ENCODE measurements at regions not wholly inside any gene's neighbourhood (a gene's known extent, or its start where the extent isn't known, plus 50 kb on each side); places are given as distances from the start of the nearest gene placed in this dataset.
"Not testable (repeated sequence)": the region's sequence is repeated elsewhere in the genome, so short reads cannot be mapped to it uniquely, and the experiment has no call there.

GRCh38 chr2:129400826-129401225 lies 578.6 kb upstream of the RAB6C start:
- Mint-ChIP-seq H3K36me3 (no peaks in the 10 kb centered on the region), H3K4me1 (no peaks in the 10 kb centered on the region), H3K4me3 (no peak overlapping the region), H3K27ac (no peak overlapping the region), H3K9me3 (peaks cover 0 to 6% (median 0%) of the 10 kb centered on the region in 11 donors), H3K27me3 (no peaks in the 10 kb centered on the region)
- no peaks in the 10 kb centered on the region for H3K27me3 ChIP-seq (ENCODE audit: control insufficient read depth in 2 of 2, insufficient read depth in 2 of 2, low read length in 2 of 2)
- H3K9me3 ChIP-seq (ENCODE audit: control insufficient read depth in 2 of 3, low read length in 3 of 3), result no peaks in the 10 kb centered on the region
- ChIA-PET POLR2A (no interaction called here), CTCF (no interaction called here)
- H3K36me3 ChIP-seq (ENCODE audit: control insufficient read depth in 2 of 3, insufficient read depth in 3 of 3, low read length in 3 of 3), result no peaks in the 10 kb centered on the region
- DNase-seq (no peak), ATAC-seq (no peak)
- H3K27ac ChIP-seq (ENCODE audit: low read depth, low read length), result no peak overlapping the region
- H3K4me3 ChIP-seq (ENCODE audit: low read length), result no peak overlapping the region
- intact Hi-C loops (cut with micrococcal nuclease), result no loop called here
- H3K4me1 ChIP-seq (ENCODE audit: control insufficient read depth in 2 of 2, insufficient read depth in 2 of 2, low read length in 2 of 2), result no peaks in the 10 kb centered on the region

- H3K9me3 ChIP-seq (ENCODE audit: control insufficient read depth in 2 of 3, low read length in 3 of 3), result no peaks in the 10 kb centered on the region
- Mint-ChIP-seq H3K27me3 (no peaks in the 10 kb centered on the region), H3K36me3 (no peaks in the 10 kb centered on the region), H3K27ac (no peak overlapping the region), H3K4me3 (no peak overlapping the region), H3K4me1 (no peaks in the 10 kb centered on the region), H3K9me3 (peaks cover 0 to 6% (median 0%) of the 10 kb centered on the region in 11 donors)
- no peak overlapping the region for H3K4me3 ChIP-seq (ENCODE audit: low read length)
- intact Hi-C loops (cut with micrococcal nuclease), result no loop called here
- ATAC-seq (no peak), DNase-seq (no peak)
- no peaks in the 10 kb centered on the region for H3K27me3 ChIP-seq (ENCODE audit: control insufficient read depth in 2 of 2, insufficient read depth in 2 of 2, low read length in 2 of 2)
- H3K36me3 ChIP-seq (ENCODE audit: control insufficient read depth in 2 of 3, insufficient read depth in 3 of 3, low read length in 3 of 3), result no peaks in the 10 kb centered on the region
- no peak overlapping the region for H3K27ac ChIP-seq (ENCODE audit: low read depth, low read length)
- POLR2A ChIA-PET, result no interaction called here
- no peaks in the 10 kb centered on the region for H3K4me1 ChIP-seq (ENCODE audit: control insufficient read depth in 2 of 2, insufficient read depth in 2 of 2, low read length in 2 of 2)
- CTCF ChIA-PET, result no interaction called here
These were observed 577.4 kb upstream of the RAB6C start for GRCh38 chr2:129402076-129402475.

DNA sequence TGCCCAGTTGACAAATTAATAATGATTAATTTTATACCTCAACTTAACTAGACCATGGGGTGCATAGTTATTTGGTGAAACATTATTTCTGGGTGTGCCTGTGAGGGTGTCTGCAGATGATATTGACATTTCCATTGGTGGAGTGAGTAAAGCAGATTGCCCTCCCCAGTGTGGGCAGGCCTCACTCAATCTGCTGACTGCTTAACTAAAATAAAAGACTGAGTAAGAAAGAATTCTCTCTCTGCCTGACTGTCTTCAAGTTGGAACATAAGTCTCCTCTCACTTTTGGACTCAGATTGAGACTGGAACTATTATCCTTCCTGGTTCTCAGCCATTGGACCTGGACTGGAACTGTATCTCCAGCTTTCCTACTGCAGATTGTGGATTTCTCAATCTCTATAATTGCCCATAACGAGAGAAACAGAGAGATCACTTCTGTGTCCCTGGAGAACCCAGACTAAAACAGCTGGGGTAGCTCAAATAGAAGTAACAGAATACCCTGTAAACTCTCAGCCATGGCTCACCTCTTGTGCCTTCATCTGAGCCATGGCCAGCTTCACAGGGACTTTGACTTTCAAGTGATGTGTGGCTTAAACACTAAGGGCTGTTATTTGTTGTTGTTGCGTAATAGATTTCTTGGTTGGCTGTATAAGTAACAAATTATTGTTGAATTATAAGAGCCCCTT lies 575.3 kb upstream of the RAB6C start:
- intact Hi-C loops (cut with micrococcal nuclease), result no loop called here
- Mint-ChIP-seq H3K27ac (no peak overlapping the region), H3K27me3 (no peaks in the 10 kb centered on the region), H3K36me3 (no peaks in the 10 kb centered on the region), H3K4me3 (no peak overlapping the region), H3K9me3 (peaks cover 0 to 6% (median 0%) of the 10 kb centered on the region in 11 donors), H3K4me1 (no peaks in the 10 kb centered on the region)
- DNase-seq, result no peak
- H3K27ac ChIP-seq (ENCODE audit: low read depth, low read length), result no peak overlapping the region
- H3K4me1 ChIP-seq (ENCODE audit: control insufficient read depth in 2 of 2, insufficient read depth in 2 of 2, low read length in 2 of 2), result no peaks in the 10 kb centered on the region
- no peaks in the 10 kb centered on the region for H3K36me3 ChIP-seq (ENCODE audit: control insufficient read depth in 2 of 3, insufficient read depth in 3 of 3, low read length in 3 of 3)
- CTCF ChIA-PET, result no interaction called here
- POLR2A ChIA-PET, result no interaction called here
- H3K4me3 ChIP-seq (ENCODE audit: low read length), result no peak overlapping the region
- ATAC-seq, result no peak
- no peaks in the 10 kb centered on the region for H3K9me3 ChIP-seq (ENCODE audit: control insufficient read depth in 2 of 3, low read length in 3 of 3)
- no peaks in the 10 kb centered on the region for H3K27me3 ChIP-seq (ENCODE audit: control insufficient read depth in 2 of 2, insufficient read depth in 2 of 2, low read length in 2 of 2)

DNA sequence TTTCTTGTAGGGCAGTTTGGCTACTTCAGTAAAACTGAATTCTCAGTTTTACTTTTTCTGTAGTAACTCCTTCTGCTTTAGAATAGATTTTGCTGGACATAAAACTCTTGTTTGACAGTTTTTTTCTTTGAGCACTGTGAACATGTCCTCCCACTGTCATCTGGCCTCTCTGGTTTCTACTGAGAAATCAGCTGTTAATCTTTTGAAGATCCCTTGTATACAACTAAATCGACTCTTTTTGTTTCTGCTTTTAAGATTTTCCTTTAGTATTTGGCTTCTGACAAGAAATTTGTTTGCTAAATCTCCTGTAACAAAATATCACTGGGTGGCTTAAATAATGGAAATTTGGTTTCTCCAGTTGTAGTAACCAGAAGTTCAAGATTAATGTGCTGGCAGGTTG lies 570.9 kb upstream of the RAB6C start:
- no peaks in the 10 kb centered on the region for H3K27me3 Mint-ChIP-seq
- H3K36me3 Mint-ChIP-seq, result no peaks in the 10 kb centered on the region
- H3K9me3 Mint-ChIP-seq, result peaks cover 0 to 6% (median 0%) of the 10 kb centered on the region in 11 donors
- Histone ChIP-seq H3K9me3 (ENCODE audit: control insufficient read depth in 2 of 3, low read length in 3 of 3) (no peaks in the 10 kb centered on the region), H3K4me3 (ENCODE audit: low read length) (no peak overlapping the region), H3K27ac (ENCODE audit: low read depth, low read length) (no peak overlapping the region), H3K4me1 (ENCODE audit: control insufficient read depth in 2 of 2, insufficient read depth in 2 of 2, low read length in 2 of 2) (no peaks in the 10 kb centered on the region), H3K27me3 (ENCODE audit: control insufficient read depth in 2 of 2, insufficient read depth in 2 of 2, low read length in 2 of 2) (no peaks in the 10 kb centered on the region), H3K36me3 (ENCODE audit: control insufficient read depth in 2 of 3, insufficient read depth in 3 of 3, low read length in 3 of 3) (no peaks in the 10 kb centered on the region)
- intact Hi-C loops (cut with micrococcal nuclease), result no loop called here
- H3K27ac Mint-ChIP-seq, result no peak overlapping the region
- ATAC-seq, result no peak
- DNase-seq, result no peak
- H3K4me3 Mint-ChIP-seq, result no peak overlapping the region
- ChIA-PET CTCF (no interaction called here), POLR2A (no interaction called here)
- H3K4me1 Mint-ChIP-seq, result no peaks in the 10 kb centered on the region

DNA sequence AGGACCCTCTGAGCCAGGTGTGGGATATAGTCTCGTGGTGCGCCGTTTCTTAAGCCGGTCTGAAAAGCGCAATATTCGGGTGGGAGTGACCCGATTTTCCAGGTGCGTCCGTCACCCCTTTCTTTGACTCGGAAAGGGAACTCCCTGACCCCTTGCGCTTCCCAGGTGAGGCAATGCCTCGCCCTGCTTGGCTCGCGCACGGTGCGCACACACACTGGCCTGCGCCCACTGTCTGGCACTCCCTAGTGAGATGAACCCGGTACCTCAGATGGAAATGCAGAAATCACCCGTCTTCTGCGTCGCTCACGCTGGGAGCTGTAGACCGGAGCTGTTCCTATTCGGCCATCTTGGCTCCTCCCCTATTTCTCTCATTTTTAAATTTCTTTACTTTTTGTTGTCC lies 562.4 kb upstream of the RAB6C start:
- H3K4me1 Mint-ChIP-seq; H3K4me3 Mint-ChIP-seq; H3K4me1 ChIP-seq (ENCODE audit: control insufficient read depth in 2 of 2, insufficient read depth in 2 of 2, low read length in 2 of 2); DNase-seq; H3K36me3 Mint-ChIP-seq; H3K4me3 ChIP-seq (ENCODE audit: low read length); H3K9me3 ChIP-seq (ENCODE audit: control insufficient read depth in 2 of 3, low read length in 3 of 3); H3K27me3 Mint-ChIP-seq; CTCF ChIA-PET; intact Hi-C loops (cut with micrococcal nuclease); H3K27ac Mint-ChIP-seq; ATAC-seq; H3K27me3 ChIP-seq (ENCODE audit: control insufficient read depth in 2 of 2, insufficient read depth in 2 of 2, low read length in 2 of 2); H3K27ac ChIP-seq (ENCODE audit: low read depth, low read length); H3K36me3 ChIP-seq (ENCODE audit: control insufficient read depth in 2 of 3, insufficient read depth in 3 of 3, low read length in 3 of 3); POLR2A ChIA-PET: not testable (repeated sequence)
- peaks cover 0 to 16% (median 0%) of the 10 kb centered on the region in 11 donors for H3K9me3 Mint-ChIP-seq

DNA sequence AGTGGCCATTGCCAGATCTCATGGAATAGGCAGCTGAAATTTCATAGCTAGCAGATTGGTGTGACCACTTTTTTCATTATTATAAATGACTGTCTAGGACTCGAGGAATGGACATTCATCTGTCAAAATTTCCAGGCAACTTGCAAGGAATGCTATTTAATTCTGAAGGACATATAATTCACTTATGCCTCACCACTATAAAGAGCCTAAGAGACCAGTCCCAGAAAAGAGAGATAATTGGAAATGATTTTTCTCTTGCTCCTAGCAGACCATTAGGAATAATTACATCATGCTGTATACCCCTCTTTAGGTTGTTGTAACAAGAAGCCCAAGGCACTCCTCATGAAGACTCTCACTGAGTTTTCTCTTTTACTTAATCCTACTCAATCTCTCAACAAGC lies 557.4 kb upstream of the RAB6C start:
- Histone ChIP-seq H3K9me3 (ENCODE audit: control insufficient read depth in 2 of 3, low read length in 3 of 3) (no peaks in the 10 kb centered on the region), H3K4me1 (ENCODE audit: control insufficient read depth in 2 of 2, insufficient read depth in 2 of 2, low read length in 2 of 2) (no peaks in the 10 kb centered on the region), H3K36me3 (ENCODE audit: control insufficient read depth in 2 of 3, insufficient read depth in 3 of 3, low read length in 3 of 3) (no peaks in the 10 kb centered on the region), H3K27me3 (ENCODE audit: control insufficient read depth in 2 of 2, insufficient read depth in 2 of 2, low read length in 2 of 2) (no peaks in the 10 kb centered on the region), H3K27ac (ENCODE audit: low read depth, low read length) (no peak overlapping the region), H3K4me3 (ENCODE audit: low read length) (no peak overlapping the region)
- DNase-seq (no peak), ATAC-seq (no peak)
- CTCF ChIA-PET, result no interaction called here
- no peak overlapping the region for H3K4me3 Mint-ChIP-seq
- intact Hi-C loops (cut with micrococcal nuclease), result no loop called here
- H3K27me3 Mint-ChIP-seq, result peaks cover 0 to 8% (median 0%) of the 10 kb centered on the region in 5 donors
- no peaks in the 10 kb centered on the region for H3K4me1 Mint-ChIP-seq
- H3K36me3 Mint-ChIP-seq, result no peaks in the 10 kb centered on the region
- no peak overlapping the region for H3K27ac Mint-ChIP-seq
- H3K9me3 Mint-ChIP-seq, result peaks cover 0 to 22% (median 2%) of the 10 kb centered on the region in 11 donors
- POLR2A ChIA-PET, result no interaction called here

DNA sequence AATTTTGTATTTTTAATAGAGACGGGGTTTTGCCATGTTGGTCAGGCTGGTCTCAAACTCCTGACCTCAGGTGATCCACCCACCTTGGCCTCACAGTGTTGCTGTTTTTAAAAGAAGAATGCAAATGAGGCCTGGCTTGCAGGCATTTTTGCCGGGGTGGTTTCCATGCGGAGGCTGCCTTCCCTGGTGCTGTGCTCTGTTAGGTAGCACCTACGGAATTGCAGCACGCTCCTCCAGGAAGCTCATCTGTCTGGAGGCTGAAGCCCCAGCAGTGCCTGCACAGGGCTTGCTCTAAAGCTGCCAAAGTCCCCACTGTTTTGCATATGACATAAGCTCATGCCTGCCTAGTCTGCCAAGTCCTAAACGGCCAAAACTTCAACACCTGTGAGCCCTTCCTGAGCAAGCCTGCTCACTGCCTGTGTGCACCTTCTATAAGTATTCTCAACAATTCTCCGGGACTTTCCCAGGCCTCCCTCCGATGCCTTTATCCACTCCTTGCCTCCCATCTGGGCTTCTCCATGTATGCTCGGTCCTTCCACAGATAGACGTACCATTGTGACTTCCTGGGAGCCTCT lies 551.3 kb upstream of the RAB6C start:
- intact Hi-C loops (cut with micrococcal nuclease), result no loop called here
- H3K4me3 Mint-ChIP-seq, result no peak overlapping the region
- no peak overlapping the region for H3K27ac ChIP-seq (ENCODE audit: low read depth, low read length)
- H3K4me1 Mint-ChIP-seq, result peaks cover 0 to 2% (median 0%) of the 10 kb centered on the region in 7 donors
- H3K36me3 Mint-ChIP-seq, result no peaks in the 10 kb centered on the region
- no peak overlapping the region for H3K4me3 ChIP-seq (ENCODE audit: low read length)
- no peak overlapping the region for H3K27ac Mint-ChIP-seq
- H3K9me3 Mint-ChIP-seq, result peaks cover 0 to 11% (median 1%) of the 10 kb centered on the region in 11 donors
- no peaks in the 10 kb centered on the region for H3K9me3 ChIP-seq (ENCODE audit: control insufficient read depth in 2 of 3, low read length in 3 of 3)
- peaks cover 0 to 21% (median 9%) of the 10 kb centered on the region in 5 donors for H3K27me3 Mint-ChIP-seq
- ATAC-seq, result no peak
- H3K4me1 ChIP-seq (ENCODE audit: control insufficient read depth in 2 of 2, insufficient read depth in 2 of 2, low read length in 2 of 2), result no peaks in the 10 kb centered on the region
- ChIA-PET POLR2A (no interaction called here), CTCF (no interaction called here)
- H3K36me3 ChIP-seq (ENCODE audit: control insufficient read depth in 2 of 3, insufficient read depth in 3 of 3, low read length in 3 of 3), result no peaks in the 10 kb centered on the region
- no peak for DNase-seq
- no peaks in the 10 kb centered on the region for H3K27me3 ChIP-seq (ENCODE audit: control insufficient read depth in 2 of 2, insufficient read depth in 2 of 2, low read length in 2 of 2)

Measured in naive thymus-derived CD4-positive, alpha-beta T cell (primary cell).